ENCODE measurements at regions not wholly inside any gene's neighbourhood (a gene's known extent, or its start where the extent isn't known, plus 50 kb on each side); places are given as distances from the start of the nearest gene placed in this dataset.

DNA sequence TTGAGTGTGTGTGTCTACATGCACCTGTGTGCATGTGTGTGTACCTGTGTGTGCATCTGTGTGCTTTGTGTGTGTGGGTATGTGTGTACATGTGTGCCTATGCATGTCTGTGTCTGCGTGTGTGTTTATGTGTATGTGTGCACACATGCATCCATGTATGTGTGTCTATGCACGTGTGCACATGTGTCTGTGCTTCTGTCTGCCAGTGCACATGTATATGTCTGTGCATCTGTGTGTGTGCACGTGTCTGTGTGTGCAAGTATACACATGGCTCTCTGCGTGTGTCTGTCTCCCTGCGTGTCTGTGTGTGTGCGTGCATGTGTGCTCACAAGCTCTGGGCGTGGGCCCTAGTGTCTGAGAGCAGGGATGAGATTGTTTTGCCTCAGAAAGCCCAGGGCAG is 85.3 kb upstream of the SEC14L1 start:
- TF ChIP-seq CTCF (IDR thresholded peaks at IDR 0.05; ENCODE audit: insufficient read depth, low read length, poor library complexity, severe bottlenecking) (no peak), EZH2phosphoT487 (conservative IDR thresholded peaks at IDR 0.05; ENCODE audit: low read length) (no peak)

Measured in SU-DHL-6 (cell line).